OCI-LY7 (cell line): ENCODE measurements at regions not wholly inside any gene's neighbourhood (a gene's known extent, or its start where the extent isn't known, plus 50 kb on each side); places are given as distances from the start of the nearest gene placed in this dataset.

Source experiments
- CTCF ChIP-seq: fragments of 200-600 bp; sonication (generic); conservative IDR thresholded peaks from 2 replicates; pipeline ENCODE4 v1.5.1; 2014; ENCODE audit warnings: mild to moderate bottlenecking, antibody characterized with exemption, low read length, moderate library complexity, mixed read lengths
- EZH2phosphoT487 ChIP-seq: fragments of 200-600 bp; sonication (generic); IDR thresholded peaks from 2 replicates; pipeline ENCODE4 v1.6.1; 2018; ENCODE audit warnings: low read depth, borderline replicate concordance, mild to moderate bottlenecking, mixed run types, antibody characterized with exemption, low read length, moderate library complexity, mixed read lengths

- TF ChIP-seq CTCF (no peak), EZH2phosphoT487 (no peak)
Observed at GRCh38 chr2:143835481-143835880, 684.4 kb downstream of the ZEB2 start.
